ENCODE measurements at regions not wholly inside any gene's neighbourhood (a gene's known extent, or its start where the extent isn't known, plus 50 kb on each side); places are given as distances from the start of the nearest gene placed in this dataset.
"Not testable (repeated sequence)": the region's sequence is repeated elsewhere in the genome, so short reads cannot be mapped to it uniquely, and the experiment has no call there.

DNA sequence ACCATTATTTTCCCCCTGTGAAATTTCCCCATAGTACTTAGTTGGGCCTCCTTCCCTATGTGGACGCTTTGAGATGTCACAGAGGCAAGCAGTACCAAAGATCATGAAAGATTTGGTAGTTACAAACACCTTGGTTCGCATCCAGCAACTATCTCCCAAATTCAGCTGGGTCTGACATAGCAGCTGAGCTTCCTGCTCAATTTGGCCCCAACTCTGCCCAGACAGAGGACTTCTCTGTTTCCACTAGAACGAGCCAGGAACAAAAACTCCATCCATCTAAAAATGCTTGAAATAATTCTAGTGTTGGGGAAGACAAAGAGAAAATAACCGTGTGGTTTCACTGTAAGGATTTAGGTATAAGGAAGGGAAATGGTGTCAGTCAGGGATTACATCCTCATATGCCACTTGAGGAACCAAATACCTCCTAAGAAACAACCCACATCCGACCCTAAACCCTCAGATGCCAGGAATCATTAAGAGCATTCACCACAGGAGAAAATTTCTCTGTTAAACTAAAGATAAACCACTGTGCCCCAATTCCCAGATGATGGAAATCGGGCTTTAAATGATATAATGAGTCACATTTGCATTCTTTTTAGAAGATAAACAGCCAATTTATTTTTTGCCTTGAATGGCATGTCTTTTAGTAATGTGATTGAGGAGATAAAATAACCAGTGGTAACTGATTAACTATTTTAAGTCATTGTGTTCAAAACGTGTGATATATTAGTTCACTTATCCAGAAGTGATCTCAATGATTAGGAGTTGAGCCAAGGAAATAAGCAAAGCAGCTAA, 103.7 kb upstream of the IFNG-AS1 start:
- in situ Hi-C loops (cut with HindIII; ENCODE audit: low pct_unique_long_range_greater_than_20kb, low sequenced_read_pairs) = no loop called here
- no peak for TF ChIP-seq JUND (IDR thresholded peaks at IDR 0.05; ENCODE audit: low read depth)
- no peak for DNase-seq (ENCODE audit: low read depth in 1 of 2, low spot score in 1 of 2)

DNA sequence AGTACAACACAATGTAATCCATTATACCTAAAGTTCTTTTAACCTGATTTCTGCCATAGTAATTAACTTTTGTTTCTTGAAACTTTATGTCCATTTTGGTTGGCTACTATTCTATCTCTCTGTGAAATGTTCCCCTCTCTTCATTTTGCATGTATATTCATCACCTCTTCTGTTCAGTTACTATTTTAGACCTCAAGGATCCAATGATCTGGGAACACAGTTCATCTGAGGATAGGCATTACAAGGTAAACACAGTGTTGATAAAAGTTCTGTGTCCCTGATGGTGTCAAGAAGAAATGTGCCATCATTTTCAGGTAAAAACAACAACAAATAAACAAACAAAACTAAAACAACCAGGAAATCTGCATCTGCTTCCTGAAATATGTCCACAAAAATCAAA, 102.2 kb upstream of the IFNG-AS1 start:
- in situ Hi-C loops (cut with HindIII; ENCODE audit: low pct_unique_long_range_greater_than_20kb, low sequenced_read_pairs) = no loop called here
- DNase-seq (ENCODE audit: low read depth in 1 of 2, low spot score in 1 of 2) = no peak
- no peak for TF ChIP-seq JUND (IDR thresholded peaks at IDR 0.05; ENCODE audit: low read depth)

DNA sequence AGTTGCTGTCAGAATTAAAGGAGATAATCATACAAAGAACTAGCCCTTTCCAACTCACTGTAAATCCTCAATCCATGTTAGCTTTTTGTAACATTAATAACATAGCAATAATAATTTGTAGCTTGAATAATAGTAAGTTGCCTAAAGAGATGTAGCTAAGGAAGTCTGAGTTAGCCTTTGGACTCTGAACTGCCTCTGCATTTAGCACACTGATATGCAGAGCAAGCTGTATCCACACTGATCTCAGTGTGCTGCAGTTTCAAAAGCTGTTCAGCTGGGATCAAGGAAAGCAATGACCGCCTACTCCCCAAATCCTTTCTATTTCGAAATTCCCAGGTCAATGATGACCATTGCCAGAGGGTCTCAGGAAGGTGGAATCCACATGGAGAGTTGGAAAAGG, 99.3 kb upstream of the IFNG-AS1 start:
- no peak for DNase-seq (ENCODE audit: low read depth in 1 of 2, low spot score in 1 of 2)
- in situ Hi-C loops (cut with HindIII; ENCODE audit: low pct_unique_long_range_greater_than_20kb, low sequenced_read_pairs) = no loop called here

DNA sequence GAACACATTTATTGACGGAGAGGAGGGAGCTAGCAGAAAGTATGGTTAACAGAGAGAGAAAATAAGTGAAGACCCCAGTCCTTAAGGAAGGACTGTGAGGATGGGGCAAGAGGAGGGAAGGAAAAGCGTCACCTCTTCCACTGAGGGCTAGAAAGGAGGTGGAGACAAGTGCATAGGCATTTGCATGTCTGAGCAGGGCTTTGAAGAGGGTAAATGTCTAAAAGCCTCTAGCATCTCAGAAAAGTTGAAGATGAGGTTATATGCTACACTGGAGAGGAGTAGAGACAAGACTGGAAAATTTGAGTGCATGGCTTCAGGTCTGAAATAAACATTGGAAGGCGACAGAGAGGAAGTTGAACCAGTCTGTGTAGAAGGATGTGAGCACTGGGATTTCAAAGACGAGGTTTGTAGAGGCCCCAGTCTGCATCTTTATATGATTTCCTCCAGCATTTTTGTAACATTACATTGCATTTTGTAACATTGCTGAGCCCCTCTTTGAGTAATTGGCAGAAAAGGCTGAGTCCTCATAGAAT, 98.5 kb upstream of the IFNG-AS1 start:
- in situ Hi-C loops (cut with HindIII; ENCODE audit: low pct_unique_long_range_greater_than_20kb, low sequenced_read_pairs) = no loop called here
- TF ChIP-seq JUND (IDR thresholded peaks at IDR 0.05; ENCODE audit: low read depth) = no peak
- no peak for DNase-seq (ENCODE audit: low read depth in 1 of 2, low spot score in 1 of 2)

More for the DNA sequence above, 99.3 kb upstream of the IFNG-AS1 start:
- no peak for TF ChIP-seq JUND (IDR thresholded peaks at IDR 0.05; ENCODE audit: low read depth)

DNA sequence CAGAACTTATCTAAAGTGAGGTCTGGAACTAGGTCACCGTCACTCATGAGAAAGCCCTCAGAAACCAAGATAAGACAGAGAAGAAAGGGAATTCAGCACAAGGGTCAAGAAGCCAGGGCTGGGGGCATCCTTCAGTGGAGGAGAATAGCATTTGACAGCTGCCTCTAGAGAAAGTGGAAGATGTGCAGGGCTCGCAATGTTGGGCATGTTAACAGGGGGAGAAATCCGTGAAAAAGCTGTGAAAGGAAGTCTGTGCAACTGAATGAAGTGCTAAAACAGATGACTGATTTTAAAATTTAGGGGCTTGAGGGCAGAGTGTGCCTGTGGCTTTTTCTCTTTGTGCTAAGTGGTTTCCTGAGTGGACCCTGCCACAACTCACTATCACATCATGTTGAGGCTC, 97.7 kb upstream of the IFNG-AS1 start:
- no peak for TF ChIP-seq JUND (IDR thresholded peaks at IDR 0.05; ENCODE audit: low read depth)

DNA sequence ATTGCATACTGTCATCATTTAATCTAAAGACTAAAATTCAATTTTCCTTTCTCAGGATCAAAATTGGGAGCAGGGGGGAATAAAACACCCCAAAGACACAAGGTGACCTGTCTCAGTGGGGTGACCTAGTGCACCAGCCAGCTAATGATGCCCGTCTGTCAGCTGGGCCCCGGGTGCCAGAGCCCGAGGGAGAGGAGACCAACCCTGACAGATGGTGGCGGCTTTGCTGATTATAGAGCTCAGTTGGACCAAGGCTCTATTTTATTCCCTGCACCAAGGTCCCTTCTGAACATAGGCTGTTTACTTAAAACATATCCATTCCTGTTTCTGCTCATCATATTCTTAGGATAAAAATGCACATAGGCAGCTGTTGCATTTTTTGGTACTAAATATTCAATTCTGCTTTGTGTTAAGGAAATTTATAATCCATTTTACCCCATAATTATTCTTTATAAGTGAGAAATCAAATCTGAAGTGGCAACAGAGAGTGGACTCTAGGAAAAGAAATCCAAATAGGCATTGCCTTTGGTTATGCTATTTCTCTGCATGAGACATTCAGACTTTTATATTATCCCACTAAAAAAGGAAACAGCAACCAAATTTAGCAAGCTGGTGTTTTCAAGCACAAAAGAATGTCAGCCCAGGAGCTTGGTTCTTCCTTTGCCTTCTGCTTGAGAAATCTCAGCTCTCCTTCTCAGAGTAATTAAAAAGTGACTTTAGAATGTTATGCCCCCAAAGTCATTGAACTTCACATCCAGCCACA, 96.8 kb upstream of the IFNG-AS1 start:
- TF ChIP-seq JUND (IDR thresholded peaks at IDR 0.05; ENCODE audit: low read depth) = no peak
- in situ Hi-C loops (cut with HindIII; ENCODE audit: low pct_unique_long_range_greater_than_20kb, low sequenced_read_pairs) = no loop called here

More for the DNA sequence above, 97.7 kb upstream of the IFNG-AS1 start:
- in situ Hi-C loops (cut with HindIII; ENCODE audit: low pct_unique_long_range_greater_than_20kb, low sequenced_read_pairs) = no loop called here
- no peak for DNase-seq (ENCODE audit: low read depth in 1 of 2, low spot score in 1 of 2)

DNA sequence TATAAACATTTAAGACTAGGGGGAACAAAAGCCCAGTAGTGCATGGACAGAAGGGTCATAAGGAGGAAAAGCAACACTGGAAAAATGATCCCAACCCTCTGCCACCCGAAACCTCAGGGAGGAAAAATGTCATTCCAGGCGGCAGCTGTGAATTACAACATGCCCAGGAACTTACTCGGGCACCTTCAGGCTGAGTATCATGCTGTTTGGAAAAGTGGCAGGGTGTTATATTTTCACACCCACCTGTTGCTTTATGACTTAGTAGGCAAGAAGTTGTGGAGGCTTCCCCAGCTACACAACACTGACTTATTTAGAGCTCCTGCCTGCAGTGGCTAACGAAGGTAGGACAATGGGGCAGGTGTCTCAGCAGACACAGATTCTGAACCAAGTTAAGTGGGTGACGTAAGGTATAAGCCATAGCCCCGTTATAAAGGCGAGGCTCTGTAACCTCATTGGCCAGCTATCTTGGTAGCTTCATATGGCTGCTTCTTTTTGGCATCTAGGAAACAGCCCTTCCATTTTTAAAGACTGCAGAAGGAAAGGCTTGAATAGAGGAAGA, 96.1 kb upstream of the IFNG-AS1 start:
- TF ChIP-seq JUND (IDR thresholded peaks at IDR 0.05; ENCODE audit: low read depth) = no peak
- in situ Hi-C loops (cut with HindIII; ENCODE audit: low pct_unique_long_range_greater_than_20kb, low sequenced_read_pairs) = no loop called here
- no peak for DNase-seq (ENCODE audit: low read depth in 1 of 2, low spot score in 1 of 2)

More for the DNA sequence above, 96.8 kb upstream of the IFNG-AS1 start:
- no peak for DNase-seq (ENCODE audit: low read depth in 1 of 2, low spot score in 1 of 2)

DNA sequence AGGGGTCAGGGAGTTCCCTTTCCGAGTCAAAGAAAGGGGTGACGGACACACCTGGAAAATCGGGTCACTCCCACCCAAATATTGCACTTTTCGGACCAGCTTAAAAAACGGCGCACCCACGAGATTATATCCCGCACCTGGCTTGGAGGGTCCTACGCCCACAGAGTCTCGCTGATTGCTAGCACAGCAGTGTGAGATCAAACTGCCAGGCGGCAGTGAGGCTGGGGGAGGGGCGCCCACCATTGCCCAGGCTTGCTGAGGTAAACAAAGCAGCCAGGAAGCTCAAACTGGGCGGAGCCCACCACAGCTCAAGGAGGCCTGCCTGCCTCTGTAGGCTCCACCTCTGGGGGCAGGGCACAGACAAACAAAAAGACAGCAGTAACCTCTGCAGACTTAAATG, 88.8 kb upstream of the IFNG-AS1 start:
- in situ Hi-C loops (cut with HindIII; ENCODE audit: low pct_unique_long_range_greater_than_20kb, low sequenced_read_pairs); DNase-seq (ENCODE audit: low read depth in 1 of 2, low spot score in 1 of 2): not testable (repeated sequence)

DNA sequence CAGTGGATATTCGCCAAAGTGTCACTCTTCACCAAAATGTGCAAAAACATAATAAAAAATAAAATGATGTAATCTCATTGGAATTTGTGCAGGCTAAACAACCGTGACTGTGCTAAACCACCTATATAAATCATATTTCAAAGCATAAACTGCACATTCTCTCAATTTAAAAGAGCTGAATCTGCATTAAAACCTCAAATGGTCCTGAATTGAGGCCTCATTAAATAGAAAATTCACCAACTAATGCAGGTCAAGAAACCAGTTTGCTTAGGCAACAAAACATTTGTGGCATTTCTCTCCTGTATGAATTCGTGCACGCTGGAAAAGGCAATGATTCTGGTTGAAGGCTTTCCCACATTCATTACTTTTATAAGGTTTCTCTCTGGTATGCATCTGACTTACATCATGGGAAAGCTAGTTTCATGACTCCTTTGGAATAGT, 80.1 kb upstream of the IFNG-AS1 start:
- in situ Hi-C loops (cut with HindIII; ENCODE audit: low pct_unique_long_range_greater_than_20kb, low sequenced_read_pairs) = no loop called here
- no peak for DNase-seq (ENCODE audit: low read depth in 1 of 2, low spot score in 1 of 2)
- no peak for TF ChIP-seq JUND (IDR thresholded peaks at IDR 0.05; ENCODE audit: low read depth)

DNA sequence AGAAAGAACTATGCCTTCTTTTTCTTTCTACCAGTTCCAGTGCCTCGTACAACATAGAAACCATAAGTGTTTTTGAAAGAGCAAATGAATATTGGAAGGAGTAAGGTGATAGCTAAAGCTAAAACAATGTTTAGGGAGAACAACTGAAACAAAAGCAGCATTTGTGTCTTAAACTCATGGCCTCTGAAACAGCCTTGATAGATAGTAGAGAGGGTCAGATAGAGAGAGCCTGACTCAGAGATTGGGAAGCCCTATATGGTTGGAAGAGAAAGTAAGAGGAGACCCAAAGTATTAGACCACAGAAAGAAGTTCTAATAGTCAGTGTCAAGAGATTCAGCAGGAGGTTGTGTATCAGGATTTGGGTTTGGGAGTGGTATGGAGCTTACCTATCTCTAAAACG, 79.6 kb upstream of the IFNG-AS1 start:
- in situ Hi-C loops (cut with HindIII; ENCODE audit: low pct_unique_long_range_greater_than_20kb, low sequenced_read_pairs) = no loop called here
- DNase-seq (ENCODE audit: low read depth in 1 of 2, low spot score in 1 of 2) = no peak
- no peak for TF ChIP-seq JUND (IDR thresholded peaks at IDR 0.05; ENCODE audit: low read depth)

DNA sequence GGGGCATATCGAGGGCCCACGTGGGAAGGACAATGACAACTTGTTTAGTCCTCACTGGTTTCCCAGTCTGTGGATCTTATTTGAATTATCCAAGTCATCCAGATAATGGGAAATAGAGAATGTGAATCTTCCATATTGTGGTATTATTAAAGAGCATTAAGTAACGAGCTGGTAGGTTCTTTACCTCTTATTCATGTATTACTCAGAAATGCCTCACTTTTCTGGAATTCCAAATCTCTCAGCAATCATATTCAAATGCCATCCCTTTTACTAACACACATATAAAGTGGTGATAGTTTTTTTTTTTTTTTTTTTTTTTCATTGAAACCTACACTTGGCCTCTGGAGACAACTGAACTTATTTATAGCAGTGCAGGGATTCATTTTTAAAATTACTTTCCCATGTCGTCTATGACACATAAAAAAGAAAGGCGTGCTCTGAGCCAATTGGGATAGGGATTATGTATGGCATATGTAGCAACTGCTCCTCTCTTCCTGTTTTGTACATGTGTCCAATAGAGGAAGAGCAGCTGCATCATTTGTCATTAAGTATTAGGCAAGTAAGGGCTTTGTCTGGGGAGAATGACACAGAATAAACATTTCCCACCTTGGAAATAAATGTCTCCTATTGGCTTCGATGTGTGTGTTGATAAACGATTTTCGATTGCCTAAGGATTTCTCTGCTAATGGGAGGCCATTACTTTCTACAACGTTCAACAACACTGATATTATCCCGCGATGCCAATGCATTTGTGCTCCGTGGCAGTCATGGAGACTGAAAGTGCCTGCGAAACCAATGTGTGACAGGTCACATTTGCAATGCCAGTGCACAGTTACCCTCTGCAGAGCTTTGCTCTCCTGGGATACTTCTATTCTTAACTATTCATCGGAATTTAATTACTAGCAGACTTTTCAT, 78.6 kb upstream of the IFNG-AS1 start:
- no peak for TF ChIP-seq JUND (IDR thresholded peaks at IDR 0.05; ENCODE audit: low read depth)
- in situ Hi-C loops (cut with HindIII; ENCODE audit: low pct_unique_long_range_greater_than_20kb, low sequenced_read_pairs) = no loop called here
- DNase-seq (ENCODE audit: low read depth in 1 of 2, low spot score in 1 of 2) = no peak

DNA sequence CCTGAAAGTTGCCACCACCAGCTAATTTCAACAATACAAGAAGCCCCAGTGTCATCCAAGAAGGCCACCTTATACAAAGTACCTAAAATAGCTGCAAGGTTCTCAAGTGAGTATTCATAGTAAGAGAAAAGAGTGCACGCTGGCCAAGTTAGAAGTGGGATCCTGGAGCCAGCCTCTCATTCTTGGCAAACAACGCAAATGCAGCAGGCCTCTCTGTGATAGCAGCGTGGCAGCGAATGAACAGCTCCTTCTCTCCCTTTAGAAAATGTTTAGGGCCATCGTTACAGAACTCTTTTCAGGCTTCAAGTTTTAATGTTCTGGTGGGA, 78.0 kb upstream of the IFNG-AS1 start:
- no peak for TF ChIP-seq JUND (IDR thresholded peaks at IDR 0.05; ENCODE audit: low read depth)
- in situ Hi-C loops (cut with HindIII; ENCODE audit: low pct_unique_long_range_greater_than_20kb, low sequenced_read_pairs) = no loop called here
- DNase-seq (ENCODE audit: low read depth in 1 of 2, low spot score in 1 of 2) = no peak
